Activated T-cell treated with anti-CD3 and anti-CD28 coated beads, Interleukin-2, amount 50 U/mL, for 4 hours (primary cell): ENCODE measurements at regions not wholly inside any gene's neighbourhood (a gene's known extent, or its start where the extent isn't known, plus 50 kb on each side); places are given as distances from the start of the nearest gene placed in this dataset.

Experiments used
- ATAC-seq, 2 donors: fragments of 200-7000 bp; cut with Tn5 transposase; one replicate each; pipeline ENCODE4 v1.10.0; 2021
- DNase-seq: peaks from one replicate; pipeline ENCODE4 v3.0.0-alpha.2; 2020
- H3K27me3 Mint-ChIP-seq: one replicate; pipeline ENCODE4 v1.8.0; 2021; ENCODE audit warnings: low read depth, mixed read lengths
- H3K36me3 Mint-ChIP-seq: one replicate; pipeline ENCODE4 v1.8.0; 2022; ENCODE audit warnings: mixed read lengths; ENCODE audit not compliant: insufficient read depth
- H3K4me1 Mint-ChIP-seq: one replicate; pipeline ENCODE4 v1.8.0; 2021; ENCODE audit warnings: low read depth, mixed read lengths
- H3K4me3 Mint-ChIP-seq: one replicate; pipeline ENCODE4 v1.8.0; 2021; ENCODE audit warnings: mild to moderate bottlenecking, moderate library complexity, mixed read lengths
- H3K9me3 Mint-ChIP-seq: one replicate; pipeline ENCODE4 v1.8.0; 2021; ENCODE audit warnings: mixed read lengths

DNA sequence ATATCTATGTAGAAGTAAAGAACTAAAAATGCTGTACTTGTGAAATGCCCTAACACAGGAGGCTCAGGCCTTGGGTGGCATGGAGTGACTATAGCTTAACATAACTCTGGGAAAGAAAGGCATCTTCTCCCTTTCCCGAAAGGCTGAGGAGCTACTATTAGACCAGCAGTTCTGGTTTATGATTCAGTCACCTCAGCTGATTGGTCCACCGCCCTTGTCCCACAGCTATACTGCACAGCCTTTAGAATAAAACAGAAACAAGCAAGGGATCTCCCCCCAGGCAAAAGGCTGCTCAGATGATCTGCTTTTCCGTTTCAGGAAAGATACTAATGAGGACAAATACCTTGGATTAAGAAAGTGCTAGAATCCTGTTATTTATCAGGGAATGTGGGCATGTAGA is 171.3 kb downstream of the SNCA start:
- Mint-ChIP-seq H3K4me1 (no peaks in the 10 kb centered on the region), H3K4me3 (no peak overlapping the region), H3K27me3 (peaks cover 4% of the 10 kb centered on the region), H3K9me3 (no peaks in the 10 kb centered on the region), H3K36me3 (no peaks in the 10 kb centered on the region)
- DNase-seq, result no peak
- ATAC-seq, result no peak

DNA sequence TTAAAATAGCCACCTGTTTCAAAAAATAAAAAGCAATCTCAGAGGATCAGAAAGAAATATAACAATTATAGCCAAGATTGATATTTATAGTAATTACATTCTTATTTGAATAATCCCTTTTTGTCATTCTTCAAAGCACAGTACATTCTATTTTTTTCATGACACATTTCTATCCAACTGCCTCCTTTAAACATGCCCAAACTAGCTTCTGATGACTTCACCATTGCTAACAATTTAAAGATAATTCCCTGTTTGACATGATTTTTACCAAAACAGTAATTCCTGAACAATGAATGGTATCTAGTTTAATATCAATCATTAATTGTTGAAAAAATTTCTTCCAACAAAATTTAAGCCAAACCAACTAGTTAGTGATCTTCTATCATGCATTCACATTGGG is 172.4 kb downstream of the SNCA start:
- H3K9me3 Mint-ChIP-seq, result no peaks in the 10 kb centered on the region
- ATAC-seq, result no peak

DNA sequence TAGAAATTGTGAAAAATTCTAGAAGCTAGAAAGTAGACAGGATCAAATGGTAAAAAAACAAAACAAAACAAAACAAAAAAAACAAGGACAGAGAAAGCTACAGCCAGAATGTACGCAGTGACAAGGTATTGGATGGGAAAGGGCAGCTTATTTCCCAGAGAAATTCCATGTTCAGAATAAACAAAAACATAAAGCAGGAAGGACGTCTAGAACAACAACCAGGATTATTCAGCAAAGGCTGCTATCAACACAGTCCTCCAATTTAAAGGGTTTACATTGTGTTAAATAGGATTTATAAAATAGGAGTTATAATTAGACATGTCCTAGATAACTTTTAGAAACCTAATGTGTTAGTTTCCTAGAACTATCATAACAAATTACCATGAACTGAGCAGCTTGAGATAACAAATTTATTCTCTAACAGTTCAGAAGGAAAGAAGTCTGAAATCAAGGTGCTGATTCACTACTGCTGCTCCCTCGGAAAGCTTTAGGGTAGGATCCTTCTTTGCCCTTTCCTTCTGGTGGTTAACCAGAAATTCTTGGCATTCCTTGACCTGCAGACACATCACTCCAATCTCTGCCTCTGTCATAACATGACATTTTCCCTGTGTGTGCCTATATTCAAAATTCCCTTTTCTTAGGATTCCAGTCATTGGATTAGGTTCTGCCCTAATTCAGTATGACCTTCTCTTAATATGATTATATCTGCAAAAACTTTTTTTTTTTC is 175.6 kb downstream of the SNCA start:
- H3K36me3 Mint-ChIP-seq, result no peaks in the 10 kb centered on the region
- DNase-seq (no peak), ATAC-seq (no peak)
- no peaks in the 10 kb centered on the region for H3K27me3 Mint-ChIP-seq
- no peaks in the 10 kb centered on the region for H3K4me1 Mint-ChIP-seq
- H3K4me3 Mint-ChIP-seq, result no peak overlapping the region
- H3K9me3 Mint-ChIP-seq, result no peaks in the 10 kb centered on the region

More for the DNA sequence above, 172.4 kb downstream of the SNCA start:
- no peaks in the 10 kb centered on the region for H3K4me1 Mint-ChIP-seq
- no peak overlapping the region for H3K4me3 Mint-ChIP-seq
- no peaks in the 10 kb centered on the region for H3K27me3 Mint-ChIP-seq
- no peak for DNase-seq
- no peaks in the 10 kb centered on the region for H3K36me3 Mint-ChIP-seq

DNA sequence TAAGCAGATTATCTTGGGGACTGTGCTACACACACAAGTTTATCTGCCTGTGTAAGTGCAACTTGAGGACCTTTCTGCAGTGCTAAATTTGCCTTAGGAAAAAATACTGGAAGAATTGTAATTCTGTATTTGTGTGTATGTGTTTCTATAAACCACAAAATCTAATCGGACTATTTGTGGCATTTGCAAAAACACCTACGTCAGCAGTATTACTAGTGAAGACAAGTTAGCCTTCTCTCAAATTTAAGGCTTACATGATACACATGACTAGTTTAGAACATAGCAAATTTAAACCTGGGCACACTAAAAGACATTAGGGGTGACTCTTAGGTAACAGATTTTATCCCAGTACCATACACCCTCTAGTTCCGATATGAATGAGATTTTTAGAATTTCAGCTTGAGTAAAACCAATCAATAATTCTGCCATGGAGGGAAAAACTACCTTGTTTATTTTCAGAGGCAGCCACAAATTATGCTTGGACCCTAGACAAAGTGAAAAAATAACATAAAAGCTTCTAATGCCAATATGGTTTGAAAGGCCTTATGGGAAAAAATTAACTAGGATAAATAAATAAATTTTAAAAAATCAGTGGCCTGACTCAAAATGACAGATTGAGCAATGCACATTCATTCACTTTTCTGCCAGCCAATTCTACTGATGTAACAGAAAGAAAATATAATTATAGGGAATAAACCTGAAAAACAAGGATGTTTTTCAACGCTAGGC is 176.4 kb downstream of the SNCA start:
- DNase-seq (no peak), ATAC-seq (no peak)
- H3K9me3 Mint-ChIP-seq, result no peaks in the 10 kb centered on the region
- H3K4me3 Mint-ChIP-seq, result no peak overlapping the region
- no peaks in the 10 kb centered on the region for H3K4me1 Mint-ChIP-seq
- H3K36me3 Mint-ChIP-seq, result no peaks in the 10 kb centered on the region
- H3K27me3 Mint-ChIP-seq, result no peaks in the 10 kb centered on the region

DNA sequence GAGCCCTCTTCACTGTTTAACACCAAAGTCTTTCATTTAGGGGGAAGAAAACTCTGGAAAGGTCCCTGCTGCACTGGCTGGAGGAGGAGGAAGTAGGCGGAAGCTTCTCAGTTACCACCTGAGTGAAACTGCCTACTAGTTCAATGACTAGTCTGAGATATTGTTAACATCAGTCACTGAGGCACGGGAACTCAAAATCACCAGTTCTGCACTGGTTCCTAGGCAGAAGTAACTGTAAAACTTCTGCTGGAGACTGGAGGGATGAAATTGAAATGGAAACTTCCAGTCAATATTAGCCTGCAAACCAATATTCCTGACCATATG is 178.3 kb downstream of the SNCA start:
- DNase-seq (no peak), ATAC-seq (no peak)
- H3K36me3 Mint-ChIP-seq, result no peaks in the 10 kb centered on the region
- H3K4me1 Mint-ChIP-seq, result no peaks in the 10 kb centered on the region
- H3K9me3 Mint-ChIP-seq, result no peaks in the 10 kb centered on the region
- H3K4me3 Mint-ChIP-seq, result no peak overlapping the region
- no peaks in the 10 kb centered on the region for H3K27me3 Mint-ChIP-seq

DNA sequence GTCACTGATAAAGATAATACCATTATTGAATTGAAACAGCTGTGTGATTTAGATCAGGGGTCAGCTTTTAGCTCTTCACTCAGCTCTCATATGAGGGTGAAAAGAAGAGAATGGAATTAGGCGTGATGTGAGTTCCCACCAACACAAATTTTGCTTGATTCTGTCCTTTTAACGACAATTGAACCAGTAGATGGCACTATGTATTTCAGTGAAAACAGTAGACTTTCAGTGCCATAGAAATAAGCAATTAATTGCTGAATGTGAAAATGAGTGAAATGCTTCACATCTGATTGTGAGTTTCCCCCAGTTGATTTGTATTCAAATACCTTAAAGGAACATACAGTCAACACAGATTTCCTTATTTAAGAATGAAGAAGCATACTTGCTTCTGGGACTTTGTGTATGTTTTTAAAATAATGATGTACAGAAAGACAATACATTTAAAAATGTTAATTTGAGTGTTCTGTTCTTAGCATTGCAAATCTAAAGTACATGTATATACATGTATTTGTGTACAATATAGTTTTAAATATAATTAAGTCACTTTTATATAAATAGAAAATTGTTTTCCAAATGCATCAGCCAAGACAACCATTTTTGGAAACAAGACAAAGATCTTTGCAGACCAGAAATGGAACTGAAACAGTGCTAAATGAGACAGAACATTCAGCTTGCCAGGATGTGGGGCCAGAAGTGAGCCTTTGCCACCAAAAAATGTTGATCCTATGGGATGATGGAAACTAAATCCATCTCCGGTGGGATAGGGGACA is 178.8 kb downstream of the SNCA start:
- peaks cover 3% of the 10 kb centered on the region for H3K27me3 Mint-ChIP-seq
- no peak overlapping the region for H3K4me3 Mint-ChIP-seq
- H3K4me1 Mint-ChIP-seq, result no peaks in the 10 kb centered on the region
- H3K9me3 Mint-ChIP-seq, result no peaks in the 10 kb centered on the region
- ATAC-seq (no peak), DNase-seq (no peak)
- no peaks in the 10 kb centered on the region for H3K36me3 Mint-ChIP-seq

DNA sequence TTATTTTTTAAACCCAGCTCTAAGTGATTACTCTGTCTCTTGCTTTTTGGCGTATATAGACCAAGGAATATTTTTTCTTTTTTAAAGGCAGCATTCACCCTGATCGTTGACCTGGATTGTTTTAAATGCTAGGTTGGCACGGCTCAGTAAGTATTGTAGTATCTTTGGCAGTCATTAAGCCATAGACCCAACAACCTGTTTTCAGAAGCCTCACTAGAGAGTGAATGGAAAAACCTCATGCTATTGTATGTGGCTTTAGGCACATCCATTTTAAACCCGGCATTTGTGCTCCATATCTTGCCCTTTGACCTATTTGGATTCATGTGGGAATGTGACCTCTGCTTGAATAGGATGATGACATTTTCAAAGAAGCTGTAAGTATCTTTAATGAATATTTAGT is 183.9 kb downstream of the SNCA start:
- H3K4me1 Mint-ChIP-seq, result no peaks in the 10 kb centered on the region
- H3K36me3 Mint-ChIP-seq, result no peaks in the 10 kb centered on the region
- no peak overlapping the region for H3K4me3 Mint-ChIP-seq
- ATAC-seq, result no peak
- H3K9me3 Mint-ChIP-seq, result no peaks in the 10 kb centered on the region
- H3K27me3 Mint-ChIP-seq, result peaks cover 6% of the 10 kb centered on the region
- DNase-seq, result no peak

DNA sequence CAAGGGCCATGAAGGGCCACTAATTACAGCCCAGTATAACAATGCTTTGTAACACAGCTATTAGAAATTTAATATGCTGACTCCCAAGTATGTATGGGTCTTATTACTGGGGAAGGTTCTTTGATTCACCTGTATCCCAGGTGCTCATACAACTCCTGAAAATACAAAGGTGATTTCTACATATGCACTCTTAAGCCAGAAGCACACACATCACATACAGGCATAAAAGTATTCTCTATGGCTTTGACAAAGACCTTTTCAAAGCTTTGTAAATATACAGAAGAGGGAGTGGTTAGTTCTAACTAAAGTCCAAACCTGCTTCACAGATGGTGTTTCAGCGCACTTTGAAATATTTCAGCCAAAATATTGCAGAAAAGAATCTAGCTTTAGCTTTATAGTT is 191.5 kb downstream of the SNCA start:
- ATAC-seq (no peak), DNase-seq (no peak)
- H3K4me1 Mint-ChIP-seq, result no peaks in the 10 kb centered on the region
- H3K36me3 Mint-ChIP-seq, result no peaks in the 10 kb centered on the region
- H3K27me3 Mint-ChIP-seq, result no peaks in the 10 kb centered on the region
- H3K9me3 Mint-ChIP-seq, result no peaks in the 10 kb centered on the region
- no peak overlapping the region for H3K4me3 Mint-ChIP-seq

DNA sequence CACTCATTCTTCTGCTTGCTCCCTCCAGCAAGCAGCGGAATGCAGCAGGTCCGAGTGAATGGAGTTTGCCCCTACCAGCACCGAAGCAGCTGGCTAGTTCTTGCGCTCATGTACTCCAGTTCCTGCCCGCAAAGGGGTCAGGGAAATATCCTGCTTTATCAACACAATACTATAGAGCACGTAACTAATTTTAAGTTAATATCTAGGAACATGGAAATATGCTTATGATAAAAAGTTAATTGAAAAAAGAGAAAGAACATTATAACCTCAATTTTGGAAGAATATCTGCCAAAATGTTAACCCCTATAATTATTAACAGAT is 195.6 kb downstream of the SNCA start:
- Mint-ChIP-seq H3K27me3 (no peaks in the 10 kb centered on the region), H3K36me3 (no peaks in the 10 kb centered on the region), H3K9me3 (no peaks in the 10 kb centered on the region), H3K4me1 (no peaks in the 10 kb centered on the region), H3K4me3 (no peak overlapping the region)
- DNase-seq (no peak), ATAC-seq (no peak)

DNA sequence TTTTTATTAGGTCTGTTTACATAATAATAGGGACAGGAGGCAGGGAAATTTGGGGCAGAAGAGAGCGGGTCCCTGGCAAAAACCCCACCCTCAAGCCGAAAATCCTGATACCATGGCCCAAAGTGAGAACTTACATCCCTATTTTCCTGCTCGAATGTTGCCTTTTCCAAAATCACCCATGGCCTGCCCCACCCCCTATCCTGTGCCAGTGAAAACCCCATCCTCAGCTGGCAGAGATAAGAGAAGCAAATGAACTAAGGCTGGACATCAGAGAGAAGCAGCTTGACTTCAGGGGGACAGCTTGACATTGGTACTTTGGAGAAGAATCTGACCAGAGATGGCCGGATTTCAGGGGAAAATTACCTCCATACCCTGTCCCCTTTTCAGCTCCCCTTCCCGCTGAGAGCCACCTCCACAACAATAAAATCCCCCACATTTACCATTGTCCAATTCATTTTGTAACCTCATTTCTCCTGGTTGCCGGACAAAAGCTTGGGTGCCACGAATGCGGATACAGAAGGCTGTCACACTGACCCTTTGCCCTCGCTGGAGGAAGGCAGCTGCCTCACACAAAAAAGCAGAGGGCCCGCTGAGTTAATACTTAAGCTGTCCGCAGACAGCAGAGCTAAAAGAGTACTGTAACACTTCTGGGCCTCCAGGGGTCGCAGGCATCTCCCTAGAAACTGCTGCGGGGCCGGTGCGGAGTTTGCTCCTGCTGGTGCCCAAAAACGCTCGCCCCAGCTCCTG is 196.2 kb downstream of the SNCA start:
- no peaks in the 10 kb centered on the region for H3K4me1 Mint-ChIP-seq

DNA sequence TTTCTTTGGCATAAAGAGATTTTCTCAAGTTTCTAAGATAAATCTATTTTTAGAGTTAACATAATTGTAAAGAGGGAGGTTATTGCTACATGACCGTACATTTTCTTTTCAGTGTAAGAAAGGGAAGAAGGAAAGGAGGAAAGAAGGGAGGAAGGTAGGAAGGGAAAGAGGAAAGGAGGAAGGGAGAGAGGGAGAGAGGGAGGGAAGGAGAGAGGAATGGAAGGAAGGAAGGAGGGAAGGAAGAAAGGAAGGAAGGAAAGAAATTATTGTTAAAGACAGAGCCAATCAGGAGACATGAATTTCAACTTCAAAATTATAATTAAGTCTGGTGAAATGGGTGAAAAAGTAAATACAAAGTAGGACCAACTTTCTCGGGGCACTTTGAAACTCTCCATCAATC is 197.6 kb downstream of the SNCA start:
- no peaks in the 10 kb centered on the region for H3K36me3 Mint-ChIP-seq
- no peaks in the 10 kb centered on the region for H3K9me3 Mint-ChIP-seq
- ATAC-seq, result no peak
- H3K27me3 Mint-ChIP-seq, result no peaks in the 10 kb centered on the region
- no peak for DNase-seq
- H3K4me3 Mint-ChIP-seq, result no peak overlapping the region
- no peaks in the 10 kb centered on the region for H3K4me1 Mint-ChIP-seq

More for the DNA sequence above, 196.2 kb downstream of the SNCA start:
- ATAC-seq (no peak), DNase-seq (no peak)
- H3K9me3 Mint-ChIP-seq, result no peaks in the 10 kb centered on the region
- H3K36me3 Mint-ChIP-seq, result no peaks in the 10 kb centered on the region
- H3K27me3 Mint-ChIP-seq, result no peaks in the 10 kb centered on the region
- H3K4me3 Mint-ChIP-seq, result no peak overlapping the region

DNA sequence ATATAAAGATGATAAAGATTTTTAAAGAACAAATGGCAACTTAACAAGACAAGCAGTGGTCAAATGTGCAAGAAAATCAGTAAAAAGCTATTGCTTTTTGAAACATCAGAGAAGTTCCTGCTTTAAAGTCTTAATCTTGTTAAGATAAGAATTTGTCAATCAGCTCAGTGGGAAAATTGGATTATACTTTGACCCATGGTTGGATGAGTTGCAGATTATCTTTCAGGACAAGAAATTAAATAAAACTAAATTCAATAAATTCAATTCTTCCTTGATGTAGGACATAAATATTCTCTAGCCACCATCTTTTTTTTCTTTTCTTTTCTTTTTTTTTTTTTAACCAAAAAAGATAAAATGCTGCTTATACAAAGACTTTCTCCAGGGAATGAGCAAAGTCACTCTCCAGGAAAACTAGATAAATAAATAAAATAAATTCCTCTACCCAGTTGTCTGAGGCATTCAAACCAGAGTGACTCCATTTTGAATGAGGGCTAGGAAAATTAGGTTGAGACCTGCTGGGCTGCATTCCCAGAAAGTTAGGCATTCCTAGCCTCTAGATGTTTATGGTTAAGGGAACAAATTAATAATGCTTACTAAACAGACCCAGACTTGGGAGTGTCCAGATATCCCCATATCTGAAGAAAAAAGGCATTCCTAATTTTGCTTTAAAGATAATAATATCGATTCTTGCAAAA is 211.2 kb downstream of the SNCA start:
- peaks cover 7% of the 10 kb centered on the region for H3K27me3 Mint-ChIP-seq
- no peaks in the 10 kb centered on the region for H3K4me1 Mint-ChIP-seq
- no peaks in the 10 kb centered on the region for H3K9me3 Mint-ChIP-seq
- H3K4me3 Mint-ChIP-seq, result no peak overlapping the region
- ATAC-seq, result no peak
- H3K36me3 Mint-ChIP-seq, result no peaks in the 10 kb centered on the region
- DNase-seq, result no peak

DNA sequence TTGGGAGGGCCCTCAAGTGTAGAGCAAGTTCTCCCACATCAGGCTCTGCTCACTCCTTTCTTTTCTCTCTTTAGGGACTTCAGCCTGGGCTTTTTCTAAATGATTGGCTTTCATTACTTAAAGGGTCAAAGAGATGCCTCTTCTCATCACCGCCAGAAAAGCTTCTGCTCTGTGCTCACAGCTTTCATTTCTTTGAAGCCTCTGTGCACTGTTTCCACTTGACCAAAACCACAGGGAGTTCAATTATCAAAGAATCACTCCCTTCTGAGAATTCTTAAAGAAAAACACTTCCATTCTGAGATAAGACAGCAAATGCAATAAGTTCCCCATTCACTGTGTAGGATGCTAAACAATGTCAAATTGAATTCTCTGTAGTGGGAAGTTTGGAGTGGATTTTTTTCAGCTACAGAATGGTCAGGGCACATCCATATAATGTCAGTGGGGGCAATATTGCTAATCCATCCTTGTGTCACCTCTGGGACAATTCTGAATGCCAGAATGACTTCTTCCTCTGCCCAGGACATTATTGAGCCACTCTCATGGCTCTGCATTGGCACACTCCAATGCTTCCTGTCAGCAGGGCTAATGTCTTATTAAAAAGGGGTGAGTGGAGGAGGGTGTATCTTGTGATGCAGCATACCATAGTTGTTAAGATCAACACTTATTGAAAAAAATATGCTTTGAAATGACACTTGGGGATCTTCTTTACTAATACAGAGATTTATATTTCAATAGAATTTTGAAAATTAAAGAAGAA is 217.6 kb downstream of the SNCA start:
- DNase-seq (no peak), ATAC-seq (peak in 1 of 2 donors; percentile 34)
- no peaks in the 10 kb centered on the region for H3K27me3 Mint-ChIP-seq
- H3K4me3 Mint-ChIP-seq, result no peak overlapping the region
- H3K4me1 Mint-ChIP-seq, result peaks cover 12% of the 10 kb centered on the region
- no peaks in the 10 kb centered on the region for H3K9me3 Mint-ChIP-seq
- no peaks in the 10 kb centered on the region for H3K36me3 Mint-ChIP-seq
